ENCODE measurements at regions not wholly inside any gene's neighbourhood (a gene's known extent, or its start where the extent isn't known, plus 50 kb on each side); places are given as distances from the start of the nearest gene placed in this dataset.

- TF ChIP-seq, protein P1, sequence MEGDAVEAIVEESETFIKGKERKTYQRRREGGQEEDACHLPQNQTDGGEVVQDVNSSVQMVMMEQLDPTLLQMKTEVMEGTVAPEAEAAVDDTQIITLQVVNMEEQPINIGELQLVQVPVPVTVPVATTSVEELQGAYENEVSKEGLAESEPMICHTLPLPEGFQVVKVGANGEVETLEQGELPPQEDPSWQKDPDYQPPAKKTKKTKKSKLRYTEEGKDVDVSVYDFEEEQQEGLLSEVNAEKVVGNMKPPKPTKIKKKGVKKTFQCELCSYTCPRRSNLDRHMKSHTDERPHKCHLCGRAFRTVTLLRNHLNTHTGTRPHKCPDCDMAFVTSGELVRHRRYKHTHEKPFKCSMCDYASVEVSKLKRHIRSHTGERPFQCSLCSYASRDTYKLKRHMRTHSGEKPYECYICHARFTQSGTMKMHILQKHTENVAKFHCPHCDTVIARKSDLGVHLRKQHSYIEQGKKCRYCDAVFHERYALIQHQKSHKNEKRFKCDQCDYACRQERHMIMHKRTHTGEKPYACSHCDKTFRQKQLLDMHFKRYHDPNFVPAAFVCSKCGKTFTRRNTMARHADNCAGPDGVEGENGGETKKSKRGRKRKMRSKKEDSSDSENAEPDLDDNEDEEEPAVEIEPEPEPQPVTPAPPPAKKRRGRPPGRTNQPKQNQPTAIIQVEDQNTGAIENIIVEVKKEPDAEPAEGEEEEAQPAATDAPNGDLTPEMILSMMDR (optimal IDR thresholded peaks at IDR 0.05 in 1 of 3, IDR thresholded peaks at IDR 0.05 in 1 of 3, conservative IDR thresholded peaks at IDR 0.05 in 1 of 3; ENCODE audit: extremely low read depth in 1 of 3, insufficient read depth in 2 of 3, low read length in 3 of 3): no peak
- TF ChIP-seq EZH2 (IDR thresholded peaks at IDR 0.05; ENCODE audit: low read length): no peak
These were observed 977.3 kb upstream of the CDH2 start for GRCh38 chr18:29154196-29154757.

Measured in keratinocyte (primary cell).